ENCODE measurements at regions not wholly inside any gene's neighbourhood (a gene's known extent, or its start where the extent isn't known, plus 50 kb on each side); places are given as distances from the start of the nearest gene placed in this dataset.

DNA sequence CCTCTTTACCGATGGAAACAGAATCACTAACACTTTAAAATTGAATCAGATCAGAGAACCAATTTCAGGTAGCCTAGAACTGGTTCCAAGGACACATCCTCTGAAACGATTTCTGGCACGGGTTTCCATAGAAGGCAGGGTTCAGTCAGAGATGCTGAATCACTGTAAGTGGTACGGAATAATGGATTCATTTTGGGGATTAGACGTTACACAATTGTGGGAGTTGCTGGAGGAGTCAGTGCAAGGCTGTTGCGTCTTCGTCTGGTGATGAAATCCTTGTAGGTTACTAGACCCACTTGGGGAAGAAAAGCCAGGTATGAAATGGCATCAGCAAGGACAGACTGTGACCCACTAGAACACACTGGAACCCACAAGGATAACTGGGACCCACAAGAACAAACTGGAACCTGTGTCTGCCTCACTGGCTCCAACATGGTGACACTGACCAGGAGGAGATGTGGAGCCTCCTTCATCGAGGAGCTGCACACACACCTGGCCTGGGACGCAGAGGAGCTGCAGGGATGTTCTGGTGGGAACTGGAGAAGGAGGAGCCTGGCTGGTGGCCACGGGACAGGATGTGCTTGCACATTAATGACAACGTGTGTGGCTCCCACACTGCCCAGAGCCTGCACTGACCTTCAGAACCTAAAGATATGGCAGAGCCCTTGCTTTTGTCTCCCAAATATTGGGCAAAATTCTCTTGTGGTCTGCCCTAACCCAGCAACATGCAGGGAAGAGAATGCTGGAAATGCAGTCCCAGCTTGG lies 105.1 kb downstream of the TRAPPC11 start:
- no peak for DNase-seq

GRCh38 chr4:183765251-183765911 lies 106.3 kb downstream of the TRAPPC11 start:
- DNase-seq, result peak; percentile 61

DNA sequence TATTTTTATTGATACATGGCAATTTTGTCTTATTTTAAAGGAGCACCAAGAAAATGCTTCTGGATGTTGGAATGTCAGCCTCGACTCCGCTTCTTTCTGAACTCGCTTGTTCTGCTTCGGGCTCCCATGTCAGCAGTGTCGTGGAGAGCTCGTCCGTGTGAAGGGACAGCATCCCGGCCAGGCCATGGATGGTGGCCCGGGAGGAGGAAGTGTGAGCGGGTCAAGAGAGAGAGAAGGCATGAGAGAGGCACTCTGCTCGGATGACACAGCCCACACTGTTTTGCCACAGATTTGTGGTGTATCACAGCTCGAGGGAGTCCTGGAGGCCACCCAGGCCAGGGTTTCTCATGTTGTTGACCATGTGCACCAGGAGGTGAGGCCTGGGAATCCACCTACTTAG lies 107.0 kb downstream of the TRAPPC11 start:
- no peak for DNase-seq

DNA sequence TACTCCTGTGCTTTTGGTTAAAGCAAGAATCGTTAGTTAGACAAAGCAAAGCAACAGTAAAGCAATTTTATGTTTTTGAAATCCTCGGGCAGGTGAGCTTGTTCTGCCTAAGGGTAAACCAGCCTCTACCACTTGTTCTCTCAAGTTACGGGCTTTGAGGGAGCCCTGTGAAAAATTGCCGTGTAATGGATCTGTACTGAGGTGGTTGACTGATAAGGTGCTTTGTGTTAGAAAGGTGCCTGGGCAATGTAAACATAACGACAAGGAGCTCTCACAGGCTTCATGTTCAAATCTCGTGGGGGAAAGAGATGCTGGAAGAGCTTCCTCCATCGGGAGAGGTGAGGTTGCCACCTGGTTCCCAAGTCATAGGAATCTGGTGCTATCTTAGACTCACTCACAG lies 111.8 kb downstream of the TRAPPC11 start:
- no peak for DNase-seq

GRCh38 chr4:183772361-183772760 lies 113.3 kb downstream of the TRAPPC11 start:
- no peak for DNase-seq

- DNase-seq, result no peak
These were observed 114.7 kb downstream of the TRAPPC11 start for GRCh38 chr4:183773790-183774189.

DNA sequence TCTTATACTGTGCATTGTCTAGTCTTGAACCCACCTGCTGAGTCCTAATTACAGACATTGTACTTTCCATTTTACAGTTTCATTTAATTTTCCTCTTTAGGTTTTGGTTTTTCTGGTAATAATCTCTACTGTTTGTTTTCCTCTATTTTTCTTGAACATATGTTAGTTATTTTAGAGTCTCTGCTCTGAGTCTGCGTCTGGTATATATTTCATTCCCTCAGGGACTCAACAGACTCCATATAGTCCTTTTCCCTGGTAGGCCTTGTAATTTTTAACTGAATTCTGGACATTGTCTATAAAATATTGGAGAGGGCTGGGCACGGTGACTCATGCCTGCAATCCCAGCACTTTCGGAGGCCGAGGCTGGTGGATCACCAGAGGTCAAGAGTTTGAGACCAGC lies 121.8 kb upstream of the STOX2 start:
- DNase-seq, result no peak

- DNase-seq, result no peak
These were observed 121.0 kb upstream of the STOX2 start for GRCh38 chr4:183783991-183784553.

DNA sequence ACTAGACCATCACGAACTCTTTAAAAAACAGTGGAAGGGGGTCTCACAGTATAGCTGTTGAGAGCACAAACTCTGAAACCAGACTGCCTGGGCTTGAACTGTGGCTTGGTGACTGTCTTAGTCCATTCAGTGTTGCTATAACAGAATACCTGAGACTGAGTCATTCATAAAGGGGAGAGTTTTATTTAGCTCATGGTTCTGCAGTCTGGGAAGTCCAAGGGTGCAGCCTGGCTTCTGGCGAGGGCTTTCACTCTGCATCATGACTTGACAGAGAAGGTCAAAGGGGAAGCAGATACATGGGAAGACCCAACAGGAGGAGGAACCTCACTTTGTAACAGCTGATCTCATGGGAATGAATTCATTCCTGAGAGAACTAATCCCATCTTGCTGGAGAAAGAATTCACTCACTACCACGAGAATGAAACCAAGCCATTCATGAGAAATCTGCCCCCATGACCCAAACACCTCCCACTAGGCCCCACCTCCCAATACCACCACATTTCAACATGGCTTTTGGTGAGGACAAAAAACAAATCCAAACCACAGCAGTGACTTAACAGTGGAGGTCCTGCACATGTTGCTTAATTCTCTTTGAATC lies 116.7 kb upstream of the STOX2 start:
- no peak for DNase-seq

- no peak for DNase-seq
These were observed 115.5 kb upstream of the STOX2 start for GRCh38 chr4:183789657-183790056.

DNA sequence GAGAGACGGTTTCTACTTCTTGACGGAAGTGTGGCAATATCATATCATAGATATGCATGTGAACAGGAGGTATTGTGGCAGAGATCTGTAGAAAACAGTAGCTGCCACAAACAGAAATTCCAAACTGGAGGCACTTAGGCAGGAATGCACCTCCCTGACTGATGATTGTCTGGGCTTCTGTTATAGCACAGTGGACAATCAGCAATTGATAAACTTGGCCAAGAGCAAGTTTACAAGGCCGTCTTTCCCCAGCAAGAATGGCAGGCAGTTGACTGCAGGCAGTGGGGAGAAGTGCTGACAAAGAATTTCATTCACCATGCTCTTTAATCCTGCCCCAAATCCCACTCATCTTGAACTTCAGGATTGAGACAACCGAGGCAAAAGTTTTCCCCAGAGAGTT lies 114.4 kb upstream of the STOX2 start:
- DNase-seq, result no peak

DNA sequence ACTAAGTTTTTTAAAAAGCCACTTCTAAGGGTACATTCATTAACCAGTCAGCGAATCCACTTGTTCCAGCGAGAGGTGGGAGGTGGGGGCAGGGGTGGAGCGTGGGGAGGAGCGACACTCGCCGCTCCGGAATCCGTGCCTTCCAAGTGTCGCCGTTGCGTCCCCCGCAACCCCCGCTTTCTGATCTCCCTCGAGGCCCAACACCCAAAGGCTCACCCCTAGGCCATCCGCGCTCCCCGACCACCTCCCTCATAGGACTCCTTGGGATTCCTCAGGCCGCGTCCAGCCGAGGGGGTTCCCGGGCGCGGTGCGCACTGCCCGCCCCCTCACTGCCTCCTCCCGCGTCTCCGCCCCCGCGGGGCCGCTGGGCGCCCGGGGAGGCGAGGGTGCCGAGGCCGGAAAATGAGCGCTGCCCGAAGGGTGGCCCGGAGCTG lies 108.1 kb upstream of the STOX2 start:
- DNase-seq, result no peak

- peak; percentile 79 for DNase-seq
These were observed 107.4 kb upstream of the STOX2 start for GRCh38 chr4:183797445-183798300.

- DNase-seq, result peak; percentile 57
These were observed 106.5 kb upstream of the STOX2 start for GRCh38 chr4:183798301-183799253.

- no peak for DNase-seq
These were observed 103.5 kb upstream of the STOX2 start for GRCh38 chr4:183801457-183802165.

GRCh38 chr4:183806341-183806740 lies 98.8 kb upstream of the STOX2 start:
- no peak for DNase-seq

- DNase-seq, result no peak
These were observed 97.5 kb upstream of the STOX2 start for GRCh38 chr4:183807420-183808096.

GRCh38 chr4:183808097-183808456 lies 97.0 kb upstream of the STOX2 start:
- no peak for DNase-seq

DNA sequence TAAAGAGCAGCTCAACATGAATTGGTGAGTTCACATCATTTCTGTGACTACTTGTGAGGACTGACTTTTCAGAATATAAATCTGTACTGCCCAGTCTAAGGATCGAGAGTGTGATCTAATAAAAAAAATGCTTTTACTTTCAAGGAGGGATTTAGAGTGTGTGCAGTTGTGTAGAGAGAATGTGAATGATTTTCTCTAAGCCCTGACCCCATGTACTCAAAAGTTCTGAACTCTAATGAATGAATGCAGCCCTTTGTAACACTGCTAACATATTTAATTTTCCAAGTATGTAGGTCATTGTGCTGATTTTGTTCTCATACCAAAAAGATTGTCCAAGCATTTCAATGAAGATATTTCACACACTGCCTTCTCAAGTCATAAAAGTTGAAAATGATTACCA lies 92.5 kb upstream of the STOX2 start:
- DNase-seq, result no peak

- DNase-seq, result no peak
These were observed 90.6 kb upstream of the STOX2 start for GRCh38 chr4:183814461-183814860.

Measured in retina (tissue), 1 donor.